ENCODE measurements at regions not wholly inside any gene's neighbourhood (a gene's known extent, or its start where the extent isn't known, plus 50 kb on each side); places are given as distances from the start of the nearest gene placed in this dataset.

GRCh38 chr1:194047921-194048320 lies 861.5 kb upstream of the B3GALT2 start:
- no peak for TF ChIP-seq GATA3 (IDR thresholded peaks at IDR 0.05; ENCODE audit: low read depth, low read length)
- TF ChIP-seq GATA2 (IDR thresholded peaks at IDR 0.05; ENCODE audit: low read depth, low read length), result no peak
